Suprapubic skin (tissue), 4 donors: ENCODE measurements at regions not wholly inside any gene's neighbourhood (a gene's known extent, or its start where the extent isn't known, plus 50 kb on each side); places are given as distances from the start of the nearest gene placed in this dataset.
"Not testable (repeated sequence)": the region's sequence is repeated elsewhere in the genome, so short reads cannot be mapped to it uniquely, and the experiment has no call there.

Experiments used
- DNase-seq, 2 donors: peaks; one replicate each; pipeline ENCODE4 v3.0.0-alpha.2; 2019; ENCODE audit warnings: low spot score in 2 of 2
- H3K27ac ChIP-seq: fragments of 200-600 bp; sonication (generic); one replicate; pipeline ENCODE4 v1.5.1; 2019
- H3K27me3 ChIP-seq: fragments of 200-600 bp; sonication (generic); one replicate; pipeline ENCODE4 v1.5.1; 2019
- H3K36me3 ChIP-seq: fragments of 200-600 bp; sonication (generic); one replicate; pipeline ENCODE4 v1.5.1; 2019
- H3K4me1 ChIP-seq: fragments of 200-600 bp; sonication (generic); one replicate; pipeline ENCODE4 v1.5.1; 2019
- H3K4me3 ChIP-seq: fragments of 200-600 bp; sonication (generic); one replicate; pipeline ENCODE4 v1.5.1; 2019; ENCODE audit warnings: mild to moderate bottlenecking
- H3K9me3 ChIP-seq: fragments of 200-600 bp; sonication (generic); one replicate; pipeline ENCODE4 v1.5.1; 2019
- CTCF ChIP-seq, 2 donors: fragments of 200-600 bp in 1 of 2; fragments of 450-650 bp in 1 of 2; sonication (generic) in 1 of 2; IDR thresholded peaks; one replicate each; pipeline ENCODE4 v1.5.1; 2016 to 2019; ENCODE audit warnings: antibody characterized with exemption in 2 of 2, mild to moderate bottlenecking in 1 of 2, moderate library complexity in 1 of 2
- EP300 ChIP-seq: sonication (generic); formaldehyde crosslinking; IDR thresholded peaks from one replicate; pipeline ENCODE4 v1.6.1; 2017; ENCODE audit warnings: antibody characterized with exemption
- POLR2A ChIP-seq, 2 donors: fragments of 450-650 bp; IDR thresholded peaks; one replicate each; pipeline ENCODE4 v1.6.1; 2017; ENCODE audit warnings: antibody characterized with exemption in 2 of 2, mild to moderate bottlenecking in 2 of 2, moderate library complexity in 2 of 2
- POLR2AphosphoS5 ChIP-seq, 3 donors: sonication (generic); formaldehyde crosslinking; IDR thresholded peaks; one replicate each; pipeline ENCODE4 v1.6.1; 2017; ENCODE audit warnings: antibody characterized with exemption in 3 of 3
- WGBS: methylation state at CpG from one replicate; pipeline ENCODE4 v1.1.5; 2018; 5-methylcytosine and 5-hydroxymethylcytosine counted together

- no peaks in the 10 kb centered on the region for H3K27me3 ChIP-seq
- no peaks in the 10 kb centered on the region for H3K36me3 ChIP-seq
- no peaks in the 10 kb centered on the region for H3K9me3 ChIP-seq
- 53% methylated on average over 7 of the region's 7 CpGs for WGBS
- H3K4me1 ChIP-seq: no peaks in the 10 kb centered on the region
- no peak overlapping the region for H3K4me3 ChIP-seq
- TF ChIP-seq POLR2AphosphoS5 (IDR thresholded peaks at IDR 0.05): no peak
- H3K27ac ChIP-seq: no peak overlapping the region
- DNase-seq: no peak
Measured at GRCh38 chr2:176934869-176935415, 277.7 kb upstream of the HNRNPA3 start.

GRCh38 chr2:176935543-176936102, 277.0 kb upstream of the HNRNPA3 start:
- Histone ChIP-seq H3K27me3 (no peaks in the 10 kb centered on the region), H3K27ac (no peak overlapping the region), H3K4me3 (no peak overlapping the region), H3K4me1 (no peaks in the 10 kb centered on the region), H3K36me3 (no peaks in the 10 kb centered on the region), H3K9me3 (no peaks in the 10 kb centered on the region)
- no peak for DNase-seq
- WGBS: 81% methylated on average over 5 of the region's 5 CpGs
- TF ChIP-seq EP300 (no peak), POLR2AphosphoS5 (IDR thresholded peaks at IDR 0.05) (no peak), CTCF (IDR thresholded peaks at IDR 0.05) (no peak), POLR2A (IDR thresholded peaks at IDR 0.05) (no peak)

- H3K9me3 ChIP-seq: no peaks in the 10 kb centered on the region
- H3K27ac ChIP-seq: no peak overlapping the region
- no peaks in the 10 kb centered on the region for H3K36me3 ChIP-seq
- 71% methylated on average over 3 of the region's 3 CpGs for WGBS
- H3K27me3 ChIP-seq: no peaks in the 10 kb centered on the region
- TF ChIP-seq POLR2A (IDR thresholded peaks at IDR 0.05): no peak
- H3K4me3 ChIP-seq: no peak overlapping the region
- no peak for DNase-seq
- H3K4me1 ChIP-seq: no peaks in the 10 kb centered on the region
Measured at GRCh38 chr2:176936410-176936809, 276.2 kb upstream of the HNRNPA3 start.

- Histone ChIP-seq H3K4me3 (no peak overlapping the region), H3K36me3 (no peaks in the 10 kb centered on the region), H3K4me1 (no peaks in the 10 kb centered on the region), H3K9me3 (no peaks in the 10 kb centered on the region), H3K27me3 (no peaks in the 10 kb centered on the region), H3K27ac (no peak overlapping the region)
- 87% methylated on average over 3 of the region's 3 CpGs for WGBS
- TF ChIP-seq CTCF (IDR thresholded peaks at IDR 0.05) (no peak), POLR2A (IDR thresholded peaks at IDR 0.05) (no peak), POLR2AphosphoS5 (IDR thresholded peaks at IDR 0.05) (no peak), EP300 (no peak)
- no peak for DNase-seq
Measured at GRCh38 chr2:176944998-176945397, 267.6 kb upstream of the HNRNPA3 start.

GRCh38 chr2:176947754-176948153, 264.8 kb upstream of the HNRNPA3 start:
- no peak for DNase-seq
- TF ChIP-seq POLR2A (IDR thresholded peaks at IDR 0.05): no peak
- TF ChIP-seq POLR2AphosphoS5 (IDR thresholded peaks at IDR 0.05): no peak
- TF ChIP-seq CTCF (IDR thresholded peaks at IDR 0.05): no peak
- no peak for TF ChIP-seq EP300
- Histone ChIP-seq H3K4me1 (no peaks in the 10 kb centered on the region), H3K4me3 (no peak overlapping the region), H3K27ac (no peak overlapping the region), H3K27me3 (no peaks in the 10 kb centered on the region), H3K9me3 (no peaks in the 10 kb centered on the region), H3K36me3 (no peaks in the 10 kb centered on the region)
- WGBS: 85% methylated on average over 1 of the region's 1 CpG

GRCh38 chr2:176951218-176951617, 261.4 kb upstream of the HNRNPA3 start:
- H3K27me3 ChIP-seq, H3K9me3 ChIP-seq, H3K36me3 ChIP-seq, H3K27ac ChIP-seq, H3K4me1 ChIP-seq, H3K4me3 ChIP-seq, DNase-seq: not testable (repeated sequence)
- 86% methylated on average over 3 of the region's 3 CpGs for WGBS

- 74% methylated on average over 2 of the region's 2 CpGs for WGBS
- peaks cover 5% of the 10 kb centered on the region for H3K27me3 ChIP-seq
- no peak for DNase-seq
- no peaks in the 10 kb centered on the region for H3K36me3 ChIP-seq
- no peaks in the 10 kb centered on the region for H3K9me3 ChIP-seq
- H3K4me3 ChIP-seq: no peak overlapping the region
- TF ChIP-seq CTCF (IDR thresholded peaks at IDR 0.05): no peak
- TF ChIP-seq POLR2AphosphoS5 (IDR thresholded peaks at IDR 0.05): no peak
- TF ChIP-seq POLR2A (IDR thresholded peaks at IDR 0.05): no peak
- TF ChIP-seq EP300: no peak
- H3K27ac ChIP-seq: no peak overlapping the region
- no peaks in the 10 kb centered on the region for H3K4me1 ChIP-seq
Measured at GRCh38 chr2:176956791-176957190, 255.8 kb upstream of the HNRNPA3 start.
